K562 (cell line): ENCODE measurements at regions not wholly inside any gene's neighbourhood (a gene's known extent, or its start where the extent isn't known, plus 50 kb on each side); places are given as distances from the start of the nearest gene placed in this dataset.

Experiments
- ATAC-seq: fragments of 200-7000 bp; cut with Tn5 transposase; 3 replicates; pipeline ENCODE4 v1.9.1; 2020; ENCODE audit warnings: moderate library complexity
- BruUV-seq: library from RNA; stranded (reverse); fragments of 400-500 nt; replicated peaks from 2 replicates; lab custom pipeline; 2021; lab: Mats Ljungman, UMichigan
- CTCF ChIA-PET: fragments of 300-600 bp; formaldehyde crosslinking; extraction: SDS; loops from one replicate; lab custom pipeline; 2021; ENCODE audit warnings: low intra/inter-chr PET ratio; lab: Yijun Ruan, JAX
- POLR2A ChIA-PET: fragments of 300-600, 350-650 bp; sonication (Branson Sonifier 250); formaldehyde crosslinking; extraction: SDS; loops from one replicate; lab custom pipeline; 2021; ENCODE audit warnings: antibody characterized with exemption, inconsistent platforms; lab: Yijun Ruan, JAX
- DNase-seq, 4 experiments: peaks; one replicate each; pipeline versions ENCODE4 v3.0.0 to v3.0.0-alpha.2; 2011 to 2018; ENCODE audit warnings: low spot score in 3 of 4, mixed read lengths in 3 of 4; ENCODE audit errors: extremely low read depth in 1 of 4
- FAIRE-seq: peaks from 2 replicates; lab custom pipeline; 2011; peaks lifted over from hg19 to GRCh38; lab: Jason Lieb, UNC
- H2AFZ ChIP-seq: 2 replicates; pipeline ENCODE4 v1.6.0; 2011; ENCODE audit warnings: low read depth, low read length, control low read depth, inconsistent platforms
- H3K27ac ChIP-seq: fragments of 200-600 bp; 3 replicates; pipeline ENCODE4 v1.8.0; 2011; ENCODE audit warnings: low read depth, mild to moderate bottlenecking, control low read depth, inconsistent platforms, low read length, moderate library complexity, mixed read lengths; ENCODE audit errors: extremely low read depth
- H3K27me3 ChIP-seq, 2 experiments: fragments of 300-600 bp in 1 of 2; 2 replicates in 1 of 2; 3 replicates in 1 of 2; pipeline versions ENCODE4 v1.6.0 to v1.8.0; 2011; ENCODE audit warnings: inconsistent platforms in 2 of 2, low read length in 2 of 2, mild to moderate bottlenecking in 1 of 2, mixed read lengths in 1 of 2, moderate library complexity in 1 of 2; ENCODE audit not compliant: control insufficient read depth in 2 of 2, insufficient read depth in 2 of 2
- H3K36me3 ChIP-seq: fragments of 300-600 bp; 3 replicates; pipeline ENCODE4 v1.8.0; 2011; ENCODE audit warnings: mild to moderate bottlenecking, low read length, inconsistent platforms; ENCODE audit not compliant: control insufficient read depth, insufficient read depth
- H3K4me1 ChIP-seq, 2 experiments: fragments of 200-600 bp in 1 of 2; replicated peaks in 1 of 2; 2 replicates in 1 of 2; 3 replicates in 1 of 2; pipeline versions ENCODE4 v1.5.1 to v1.8.0; 2011; ENCODE audit warnings: inconsistent platforms in 2 of 2, low read length in 2 of 2, mild to moderate bottlenecking in 1 of 2, mixed read lengths in 1 of 2, moderate library complexity in 1 of 2; ENCODE audit not compliant: control insufficient read depth in 2 of 2, insufficient read depth in 2 of 2
- H3K4me2 ChIP-seq: 2 replicates; pipeline ENCODE4 v1.6.1; 2011; ENCODE audit warnings: low read length, control low read depth, inconsistent platforms, mixed read lengths; ENCODE audit not compliant: insufficient read depth
- H3K4me3 ChIP-seq: fragments of 200-600 bp; sonication (generic), shearing (Covaris generic); 2 replicates; pipeline ENCODE4 v1.5.1; 2016; ENCODE audit warnings: control low read depth, inconsistent platforms
- H3K79me2 ChIP-seq: fragments of 200-600 bp; 3 replicates; pipeline ENCODE4 v1.8.0; 2011; ENCODE audit warnings: low read length, inconsistent platforms; ENCODE audit not compliant: control insufficient read depth, insufficient read depth
- H3K9ac ChIP-seq, 2 experiments: 2 replicates each; pipeline versions ENCODE4 v1.6.0 to v1.6.1; 2011; ENCODE audit warnings: low read depth in 2 of 2, low read length in 2 of 2, control low read depth in 1 of 2, inconsistent platforms in 1 of 2, mild to moderate bottlenecking in 1 of 2, mixed read lengths in 1 of 2; ENCODE audit not compliant: insufficient read depth in 1 of 2
- H3K9me1 ChIP-seq: one replicate; pipeline ENCODE4 v1.6.0; 2011; ENCODE audit warnings: inconsistent platforms, mild to moderate bottlenecking, low read length, moderate library complexity; ENCODE audit not compliant: control insufficient read depth, insufficient read depth
- H3K9me3 ChIP-seq: replicated peaks from 2 replicates; pipeline ENCODE4 v1.5.1; 2011; ENCODE audit warnings: low read depth, low read length, inconsistent platforms; ENCODE audit not compliant: control insufficient read depth, insufficient read depth
- H4K20me1 ChIP-seq: replicated peaks from 2 replicates; pipeline ENCODE4 v1.6.1; 2011; ENCODE audit warnings: low read length, inconsistent platforms, mixed read lengths; ENCODE audit not compliant: control insufficient read depth, insufficient read depth
- ZNF217 ChIP-seq: sonication (generic); formaldehyde crosslinking; IDR thresholded peaks from 2 replicates; pipeline ENCODE4 v1.8.0; 2022; ENCODE audit warnings: mild to moderate bottlenecking, missing genetic modification reagents
- ZNF239 ChIP-seq: fragments of 250-450 bp; sonication (Bioruptor Pico); IDR thresholded peaks from 2 replicates; pipeline ENCODE4 v1.4.0; 2020; ENCODE audit warnings: mild to moderate bottlenecking
- ZNF41 ChIP-seq: fragments of 250-450 bp; sonication (Bioruptor Pico); conservative IDR thresholded peaks from 2 replicates; pipeline ENCODE4 v1.4.0; 2020; ENCODE audit warnings: mild to moderate bottlenecking
- WGBS: fragments of 100-300 bp; shearing (Covaris generic); methylation state at CpG from one replicate; pipeline ENCODE4 v1.1.6; 2016; ENCODE audit warnings: low coverage, mixed read lengths; ENCODE audit not compliant: insufficient coverage; ENCODE audit errors: missing lambda C conversion rate; 5-methylcytosine and 5-hydroxymethylcytosine counted together
- in situ Hi-C: fragments of 300-500 bp; cut with MboI; formaldehyde crosslinking; loops from 4 replicates; pipeline ENCODE4 v1.15.0; 2018; ENCODE audit warnings: inconsistent platforms, mixed read lengths
- intact Hi-C: fragments of 100-400 bp; cut with micrococcal nuclease; formaldehyde crosslinking; loops from 2 replicates; pipeline ENCODE4 v1.14.2; 2022
- TF ChIP-seq, protein P1 (sequence below): IDR thresholded peaks from 2 replicates; pipeline ENCODE4 v1.6.1; 2011; ENCODE audit warnings: borderline replicate concordance, low read depth, mild to moderate bottlenecking, moderate library complexity, low read length; ENCODE audit not compliant: insufficient read depth, poor library complexity, severe bottlenecking
- TF ChIP-seq, protein P2 (sequence below), 3 experiments: IDR thresholded peaks in 2 of 3; conservative IDR thresholded peaks in 1 of 3; 2 replicates each; pipeline ENCODE4 v1.5.1; 2011 to 2012; ENCODE audit warnings: low read length in 3 of 3, mild to moderate bottlenecking in 3 of 3, control low read depth in 2 of 3, improper control_type of control experiment in 1 of 3, inconsistent platforms in 1 of 3, low read depth in 1 of 3, mixed read lengths in 1 of 3, moderate library complexity in 1 of 3; ENCODE audit not compliant: insufficient read depth in 2 of 3

DNA sequence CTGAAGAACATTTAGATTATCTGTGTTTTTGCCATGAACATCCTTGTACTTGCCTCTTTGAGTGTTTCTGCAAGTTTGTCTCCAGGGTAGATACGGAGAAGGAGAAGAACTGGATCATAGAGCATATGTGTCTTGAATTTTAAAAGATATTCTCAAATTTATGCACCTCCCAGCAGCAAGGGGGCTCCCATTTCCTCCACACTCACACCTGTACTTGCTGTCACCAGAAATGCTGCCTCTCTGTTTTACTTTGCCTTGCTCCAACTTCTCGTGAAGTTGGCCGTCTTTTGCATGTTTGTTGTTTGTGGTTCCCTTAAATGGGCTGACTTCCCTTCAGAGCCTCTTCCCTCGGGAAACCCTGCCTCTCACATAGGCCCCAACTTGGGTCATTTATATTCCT lies 171.0 kb downstream of the TFAP2C start:
- TF ChIP-seq ZNF217 (CRISPR knock-in tag) = no peak
- TF ChIP-seq, protein P1, sequence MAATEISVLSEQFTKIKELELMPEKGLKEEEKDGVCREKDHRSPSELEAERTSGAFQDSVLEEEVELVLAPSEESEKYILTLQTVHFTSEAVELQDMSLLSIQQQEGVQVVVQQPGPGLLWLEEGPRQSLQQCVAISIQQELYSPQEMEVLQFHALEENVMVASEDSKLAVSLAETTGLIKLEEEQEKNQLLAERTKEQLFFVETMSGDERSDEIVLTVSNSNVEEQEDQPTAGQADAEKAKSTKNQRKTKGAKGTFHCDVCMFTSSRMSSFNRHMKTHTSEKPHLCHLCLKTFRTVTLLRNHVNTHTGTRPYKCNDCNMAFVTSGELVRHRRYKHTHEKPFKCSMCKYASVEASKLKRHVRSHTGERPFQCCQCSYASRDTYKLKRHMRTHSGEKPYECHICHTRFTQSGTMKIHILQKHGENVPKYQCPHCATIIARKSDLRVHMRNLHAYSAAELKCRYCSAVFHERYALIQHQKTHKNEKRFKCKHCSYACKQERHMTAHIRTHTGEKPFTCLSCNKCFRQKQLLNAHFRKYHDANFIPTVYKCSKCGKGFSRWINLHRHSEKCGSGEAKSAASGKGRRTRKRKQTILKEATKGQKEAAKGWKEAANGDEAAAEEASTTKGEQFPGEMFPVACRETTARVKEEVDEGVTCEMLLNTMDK = peak; percentile 14
- no peak for TF ChIP-seq ZNF41 (CRISPR knock-in tag)
- TF ChIP-seq, protein P2, sequence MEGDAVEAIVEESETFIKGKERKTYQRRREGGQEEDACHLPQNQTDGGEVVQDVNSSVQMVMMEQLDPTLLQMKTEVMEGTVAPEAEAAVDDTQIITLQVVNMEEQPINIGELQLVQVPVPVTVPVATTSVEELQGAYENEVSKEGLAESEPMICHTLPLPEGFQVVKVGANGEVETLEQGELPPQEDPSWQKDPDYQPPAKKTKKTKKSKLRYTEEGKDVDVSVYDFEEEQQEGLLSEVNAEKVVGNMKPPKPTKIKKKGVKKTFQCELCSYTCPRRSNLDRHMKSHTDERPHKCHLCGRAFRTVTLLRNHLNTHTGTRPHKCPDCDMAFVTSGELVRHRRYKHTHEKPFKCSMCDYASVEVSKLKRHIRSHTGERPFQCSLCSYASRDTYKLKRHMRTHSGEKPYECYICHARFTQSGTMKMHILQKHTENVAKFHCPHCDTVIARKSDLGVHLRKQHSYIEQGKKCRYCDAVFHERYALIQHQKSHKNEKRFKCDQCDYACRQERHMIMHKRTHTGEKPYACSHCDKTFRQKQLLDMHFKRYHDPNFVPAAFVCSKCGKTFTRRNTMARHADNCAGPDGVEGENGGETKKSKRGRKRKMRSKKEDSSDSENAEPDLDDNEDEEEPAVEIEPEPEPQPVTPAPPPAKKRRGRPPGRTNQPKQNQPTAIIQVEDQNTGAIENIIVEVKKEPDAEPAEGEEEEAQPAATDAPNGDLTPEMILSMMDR (IDR thresholded peaks at IDR 0.05 in 2 of 3, conservative IDR thresholded peaks at IDR 0.05 in 1 of 3; ENCODE audit: insufficient read depth in 2 of 3, low read depth in 1 of 3, low read length in 3 of 3) = peak in 1 of 3 experiments; percentile 25; a peak in 1 of 6 replicates
- no peak for TF ChIP-seq ZNF239 (CRISPR knock-in tag)
- peak; percentile 48; the same call in 2 of the 3 replicates for ATAC-seq
- no peak for DNase-seq
- H3K4me3 ChIP-seq = no peak overlapping the region
- no peak overlapping the region for H3K9ac ChIP-seq
- no peaks in the 10 kb centered on the region for H3K79me2 ChIP-seq
- H3K27ac ChIP-seq = no peak overlapping the region
- H3K27me3 ChIP-seq = peaks cover 6 to 37% of the 10 kb centered on the region in 2 experiments; a peak in 3 of 5 replicates
- no peaks in the 10 kb centered on the region for H3K36me3 ChIP-seq
- H3K4me1 ChIP-seq = no peaks in the 10 kb centered on the region
- ChIA-PET CTCF (no interaction called here), POLR2A (no interaction called here)
- 0% methylated on average over 4 of the region's 4 CpGs for WGBS
- intact Hi-C loops (no loop called here), in situ Hi-C loops (no loop called here)
- no peak overlapping the region for H2AFZ ChIP-seq
- no peaks in the 10 kb centered on the region for H3K9me1 ChIP-seq
- H4K20me1 ChIP-seq = no peaks in the 10 kb centered on the region
- BruUV-seq = no TSS peak
- H3K4me2 ChIP-seq = no peak overlapping the region
- H3K9me3 ChIP-seq = no peaks in the 10 kb centered on the region
- no peak for FAIRE-seq
